SK-N-SH treated with all-trans-retinoic acid at 6 μM for 48 hours (cell line): ENCODE measurements at regions not wholly inside any gene's neighbourhood (a gene's known extent, or its start where the extent isn't known, plus 50 kb on each side); places are given as distances from the start of the nearest gene placed in this dataset.

Source experiments
- ATAC-seq: fragments of 200-7000 bp; cut with Tn5 transposase; 3 replicates; pipeline ENCODE4 v1.9.1; 2020; ENCODE audit warnings: mild to moderate bottlenecking, moderate library complexity
- ARNTL ChIP-seq: fragments of 450-650 bp; formaldehyde crosslinking; IDR thresholded peaks from 2 replicates; pipeline ENCODE4 v1.5.0; 2020; ENCODE audit warnings: low read depth, mild to moderate bottlenecking, moderate library complexity, borderline replicate concordance
- BACH2 ChIP-seq: fragments of 250-450 bp; sonication (Bioruptor Pico); IDR thresholded peaks from 2 replicates; pipeline ENCODE4 v1.9.0; 2021; ENCODE audit warnings: mild to moderate bottlenecking, borderline replicate concordance
- CSDC2 ChIP-seq: fragments of 250-450 bp; sonication (Bioruptor Pico); IDR thresholded peaks from 2 replicates; pipeline ENCODE4 v1.5.0; 2020; ENCODE audit warnings: mild to moderate bottlenecking, moderate library complexity
- ESRRG ChIP-seq: fragments of 250-450 bp; sonication (Bioruptor Pico); IDR thresholded peaks from 2 replicates; pipeline ENCODE4 v1.6.1; 2021; ENCODE audit warnings: mild to moderate bottlenecking
- GLIS3 ChIP-seq: fragments of 250-450 bp; sonication (Bioruptor Pico); IDR thresholded peaks from 2 replicates; pipeline ENCODE4 v1.5.0; 2020; ENCODE audit warnings: mild to moderate bottlenecking, moderate library complexity
- OSR1 ChIP-seq: fragments of 250-450 bp; sonication (Bioruptor Pico); IDR thresholded peaks from 2 replicates; pipeline ENCODE4 v1.8.0; 2022; ENCODE audit warnings: moderate library complexity, mild to moderate bottlenecking, inconsistent platforms
- POU6F1 ChIP-seq: fragments of 250-450 bp; sonication (Bioruptor Pico); IDR thresholded peaks from 2 replicates; pipeline ENCODE4 v1.8.0; 2021; ENCODE audit warnings: low read depth, mild to moderate bottlenecking, moderate library complexity, borderline replicate concordance
- PPARA ChIP-seq: fragments of 250-450 bp; sonication (Bioruptor Pico); IDR thresholded peaks from 2 replicates; pipeline ENCODE4 v1.5.0; 2020; ENCODE audit warnings: mild to moderate bottlenecking, borderline replicate concordance
- RARB ChIP-seq: fragments of 250-450 bp; sonication (Bioruptor Pico); IDR thresholded peaks from 2 replicates; pipeline ENCODE4 v1.8.0; 2021; ENCODE audit warnings: mild to moderate bottlenecking, moderate library complexity
- TCF4 ChIP-seq: fragments of 250-450 bp; sonication (Bioruptor Pico); IDR thresholded peaks from 2 replicates; pipeline ENCODE4 v1.8.0; 2021; ENCODE audit warnings: mild to moderate bottlenecking, moderate library complexity, borderline replicate concordance
- TOX ChIP-seq: fragments of 250-450 bp; sonication (Bioruptor Pico); IDR thresholded peaks from 2 replicates; pipeline ENCODE4 v1.8.0; 2021; ENCODE audit warnings: mild to moderate bottlenecking, moderate library complexity, borderline replicate concordance
- TSHZ2 ChIP-seq: fragments of 250-450 bp; sonication (Bioruptor Pico); IDR thresholded peaks from 2 replicates; pipeline ENCODE4 v1.5.0; 2020; ENCODE audit warnings: mild to moderate bottlenecking, moderate library complexity
- ZC3H10 ChIP-seq: fragments of 250-450 bp; sonication (Bioruptor Pico); IDR thresholded peaks from 2 replicates; pipeline ENCODE4 v1.5.1; 2021; ENCODE audit warnings: mild to moderate bottlenecking, moderate library complexity
- ZFP30 ChIP-seq: fragments of 450-650 bp; formaldehyde crosslinking; IDR thresholded peaks from 2 replicates; pipeline ENCODE4 v1.5.0; 2022; ENCODE audit warnings: mild to moderate bottlenecking, moderate library complexity
- ZNF70 ChIP-seq: fragments of 450-650 bp; formaldehyde crosslinking; IDR thresholded peaks from 2 replicates; pipeline ENCODE4 v1.5.0; 2020; ENCODE audit warnings: mild to moderate bottlenecking, moderate library complexity
- ZNF8 ChIP-seq: fragments of 450-650 bp; formaldehyde crosslinking; IDR thresholded peaks from 2 replicates; pipeline ENCODE4 v1.5.0; 2020; ENCODE audit warnings: mild to moderate bottlenecking, moderate library complexity
- TF ChIP-seq, protein P1 (sequence below): fragments of 250-450 bp; sonication (Bioruptor Pico); IDR thresholded peaks from 2 replicates; pipeline ENCODE4 v1.8.0; 2020; ENCODE audit warnings: mild to moderate bottlenecking, moderate library complexity, borderline replicate concordance
- TF ChIP-seq, protein P2 (sequence below): fragments of 250-450 bp; sonication (Bioruptor Pico); IDR thresholded peaks from 2 replicates; pipeline ENCODE4 v1.5.1; 2020; ENCODE audit warnings: low read depth, mild to moderate bottlenecking, moderate library complexity
- TF ChIP-seq, protein P3 (sequence below): fragments of 250-450 bp; sonication (Bioruptor Pico); IDR thresholded peaks from 2 replicates; pipeline ENCODE4 v1.5.1; 2021; ENCODE audit warnings: mild to moderate bottlenecking, moderate library complexity

- TF ChIP-seq TCF4 (CRISPR knock-in tag) (no peak), CSDC2 (CRISPR knock-in tag) (no peak), ARNTL (no peak), OSR1 (no peak), ZFP30 (no peak), GLIS3 (CRISPR knock-in tag) (no peak), ZNF8 (CRISPR knock-in tag) (no peak), BACH2 (no peak), TSHZ2 (CRISPR knock-in tag) (no peak), ZNF70 (no peak), PPARA (no peak)
- TF ChIP-seq, protein P1, sequence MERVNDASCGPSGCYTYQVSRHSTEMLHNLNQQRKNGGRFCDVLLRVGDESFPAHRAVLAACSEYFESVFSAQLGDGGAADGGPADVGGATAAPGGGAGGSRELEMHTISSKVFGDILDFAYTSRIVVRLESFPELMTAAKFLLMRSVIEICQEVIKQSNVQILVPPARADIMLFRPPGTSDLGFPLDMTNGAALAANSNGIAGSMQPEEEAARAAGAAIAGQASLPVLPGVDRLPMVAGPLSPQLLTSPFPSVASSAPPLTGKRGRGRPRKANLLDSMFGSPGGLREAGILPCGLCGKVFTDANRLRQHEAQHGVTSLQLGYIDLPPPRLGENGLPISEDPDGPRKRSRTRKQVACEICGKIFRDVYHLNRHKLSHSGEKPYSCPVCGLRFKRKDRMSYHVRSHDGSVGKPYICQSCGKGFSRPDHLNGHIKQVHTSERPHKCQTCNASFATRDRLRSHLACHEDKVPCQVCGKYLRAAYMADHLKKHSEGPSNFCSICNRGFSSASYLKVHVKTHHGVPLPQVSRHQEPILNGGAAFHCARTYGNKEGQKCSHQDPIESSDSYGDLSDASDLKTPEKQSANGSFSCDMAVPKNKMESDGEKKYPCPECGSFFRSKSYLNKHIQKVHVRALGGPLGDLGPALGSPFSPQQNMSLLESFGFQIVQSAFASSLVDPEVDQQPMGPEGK (CRISPR knock-in tag), result no peak
- TF ChIP-seq, protein P2, sequence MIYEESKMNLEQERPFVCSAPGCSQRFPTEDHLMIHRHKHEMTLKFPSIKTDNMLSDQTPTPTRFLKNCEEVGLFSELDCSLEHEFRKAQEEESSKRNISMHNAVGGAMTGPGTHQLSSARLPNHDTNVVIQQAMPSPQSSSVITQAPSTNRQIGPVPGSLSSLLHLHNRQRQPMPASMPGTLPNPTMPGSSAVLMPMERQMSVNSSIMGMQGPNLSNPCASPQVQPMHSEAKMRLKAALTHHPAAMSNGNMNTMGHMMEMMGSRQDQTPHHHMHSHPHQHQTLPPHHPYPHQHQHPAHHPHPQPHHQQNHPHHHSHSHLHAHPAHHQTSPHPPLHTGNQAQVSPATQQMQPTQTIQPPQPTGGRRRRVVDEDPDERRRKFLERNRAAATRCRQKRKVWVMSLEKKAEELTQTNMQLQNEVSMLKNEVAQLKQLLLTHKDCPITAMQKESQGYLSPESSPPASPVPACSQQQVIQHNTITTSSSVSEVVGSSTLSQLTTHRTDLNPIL (CRISPR knock-in tag), result no peak
- no peak for ATAC-seq
Measured at GRCh38 chrX:150238632-150239382, 124.3 kb upstream of the MAMLD1 start.

GRCh38 chrX:150239946-150240642 lies 123.0 kb upstream of the MAMLD1 start:
- no peak for TF ChIP-seq TOX (CRISPR knock-in tag)
- TF ChIP-seq, protein P1 (CRISPR knock-in tag), result no peak
- no peak for TF ChIP-seq ZNF70
- no peak for TF ChIP-seq ZNF8 (CRISPR knock-in tag)
- TF ChIP-seq ZC3H10 (CRISPR knock-in tag), result no peak
- no peak for TF ChIP-seq ESRRG (CRISPR knock-in tag)
- TF ChIP-seq ZFP30, result no peak
- TF ChIP-seq CSDC2 (CRISPR knock-in tag), result no peak
- no peak for TF ChIP-seq RARB (CRISPR knock-in tag)
- no peak for TF ChIP-seq TSHZ2 (CRISPR knock-in tag)
- TF ChIP-seq OSR1, result no peak
- TF ChIP-seq, protein P3, sequence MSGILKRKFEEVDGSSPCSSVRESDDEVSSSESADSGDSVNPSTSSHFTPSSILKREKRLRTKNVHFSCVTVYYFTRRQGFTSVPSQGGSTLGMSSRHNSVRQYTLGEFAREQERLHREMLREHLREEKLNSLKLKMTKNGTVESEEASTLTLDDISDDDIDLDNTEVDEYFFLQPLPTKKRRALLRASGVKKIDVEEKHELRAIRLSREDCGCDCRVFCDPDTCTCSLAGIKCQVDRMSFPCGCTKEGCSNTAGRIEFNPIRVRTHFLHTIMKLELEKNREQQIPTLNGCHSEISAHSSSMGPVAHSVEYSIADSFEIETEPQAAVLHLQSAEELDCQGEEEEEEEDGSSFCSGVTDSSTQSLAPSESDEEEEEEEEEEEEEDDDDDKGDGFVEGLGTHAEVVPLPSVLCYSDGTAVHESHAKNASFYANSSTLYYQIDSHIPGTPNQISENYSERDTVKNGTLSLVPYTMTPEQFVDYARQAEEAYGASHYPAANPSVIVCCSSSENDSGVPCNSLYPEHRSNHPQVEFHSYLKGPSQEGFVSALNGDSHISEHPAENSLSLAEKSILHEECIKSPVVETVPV, result no peak
- TF ChIP-seq GLIS3 (CRISPR knock-in tag), result no peak
- TF ChIP-seq, protein P2 (CRISPR knock-in tag), result no peak
- no peak for TF ChIP-seq POU6F1 (CRISPR knock-in tag)
- ATAC-seq, result no peak
